ENCODE measurements at regions not wholly inside any gene's neighbourhood (a gene's known extent, or its start where the extent isn't known, plus 50 kb on each side); places are given as distances from the start of the nearest gene placed in this dataset.

DNA sequence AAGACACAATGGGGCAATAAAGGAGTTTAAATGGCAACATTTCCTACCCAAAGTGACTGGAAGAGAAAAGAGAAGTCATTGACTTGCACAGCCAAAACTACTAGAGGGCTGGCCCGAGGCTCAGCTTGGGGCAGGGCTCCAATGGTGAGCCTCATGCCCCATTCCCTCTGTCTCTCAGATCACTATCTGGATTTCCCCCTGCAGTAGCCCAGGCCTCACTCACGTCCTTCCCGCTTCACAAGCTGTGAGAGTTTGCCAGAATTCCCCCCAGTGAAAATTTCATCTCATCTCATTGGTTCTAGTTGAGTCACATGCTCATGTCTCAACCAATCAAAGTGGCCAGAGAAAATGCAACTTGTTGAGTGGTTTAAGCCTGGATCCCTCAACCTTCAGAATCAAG, 181.3 kb downstream of the WDR11 start:
- Histone ChIP-seq H3K9me3 (ENCODE audit: control insufficient read depth in 1 of 2, low read length in 2 of 2) (no peaks in the 10 kb centered on the region), H3K27me3 (ENCODE audit: insufficient read depth, low read length) (no peaks in the 10 kb centered on the region), H3K27ac (ENCODE audit: low read depth, low read length) (no peak overlapping the region), H3K4me1 (ENCODE audit: insufficient read depth, low read length) (no peaks in the 10 kb centered on the region), H3K36me3 (ENCODE audit: insufficient read depth, low read length) (no peaks in the 10 kb centered on the region), H3K4me3 (ENCODE audit: low read length in 2 of 2) (no peak overlapping the region)
- Mint-ChIP-seq H3K27me3 (peaks cover 0 to 1% of the 10 kb centered on the region in 2 donors), H3K27ac (no peak overlapping the region), H3K4me3 (no peak overlapping the region), H3K9me3 (peaks cover 0 to 10% (median 0%) of the 10 kb centered on the region in 8 donors), H3K4me1 (no peaks in the 10 kb centered on the region), H3K36me3 (no peaks in the 10 kb centered on the region)
- intact Hi-C loops (cut with micrococcal nuclease), result no loop called here
- DNase-seq, result no peak
- ChIA-PET CTCF (ENCODE audit: partially characterized antibody) (no interaction called here), POLR2A (ENCODE audit: partially characterized antibody) (no interaction called here)

DNA sequence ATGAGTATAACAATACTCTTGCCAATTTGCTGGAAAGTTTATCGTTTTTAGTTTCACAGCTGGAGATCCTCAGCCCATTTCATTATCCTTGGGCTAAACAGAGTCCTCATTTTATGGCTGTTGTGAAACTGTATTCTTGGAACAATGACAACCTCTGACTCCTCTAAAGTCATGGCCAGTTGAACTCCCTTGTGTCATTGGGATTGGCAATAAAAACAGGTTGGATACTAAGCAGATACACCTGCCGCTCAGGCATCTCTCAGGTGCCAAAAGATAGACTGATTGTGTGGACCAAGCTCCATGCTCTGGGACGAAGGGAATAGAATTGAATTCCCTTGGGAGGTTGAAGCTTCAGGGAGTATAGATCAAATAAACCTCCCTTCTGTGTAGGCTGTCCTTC, 182.2 kb downstream of the WDR11 start:
- Mint-ChIP-seq H3K4me1 (no peaks in the 10 kb centered on the region), H3K27me3 (no peaks in the 10 kb centered on the region), H3K36me3 (no peaks in the 10 kb centered on the region), H3K27ac (no peak overlapping the region), H3K9me3 (peaks cover 0 to 10% (median 0%) of the 10 kb centered on the region in 8 donors), H3K4me3 (no peak overlapping the region)
- Histone ChIP-seq H3K27ac (ENCODE audit: low read depth, low read length) (no peak overlapping the region), H3K9me3 (ENCODE audit: control insufficient read depth in 1 of 2, low read length in 2 of 2) (no peaks in the 10 kb centered on the region), H3K4me1 (ENCODE audit: insufficient read depth, low read length) (no peaks in the 10 kb centered on the region), H3K4me3 (ENCODE audit: low read length in 2 of 2) (no peak overlapping the region), H3K36me3 (ENCODE audit: insufficient read depth, low read length) (no peaks in the 10 kb centered on the region), H3K27me3 (ENCODE audit: insufficient read depth, low read length) (no peaks in the 10 kb centered on the region)
- intact Hi-C loops (cut with micrococcal nuclease), result no loop called here
- ChIA-PET CTCF (ENCODE audit: partially characterized antibody) (no interaction called here), POLR2A (ENCODE audit: partially characterized antibody) (no interaction called here)
- DNase-seq, result no peak

DNA sequence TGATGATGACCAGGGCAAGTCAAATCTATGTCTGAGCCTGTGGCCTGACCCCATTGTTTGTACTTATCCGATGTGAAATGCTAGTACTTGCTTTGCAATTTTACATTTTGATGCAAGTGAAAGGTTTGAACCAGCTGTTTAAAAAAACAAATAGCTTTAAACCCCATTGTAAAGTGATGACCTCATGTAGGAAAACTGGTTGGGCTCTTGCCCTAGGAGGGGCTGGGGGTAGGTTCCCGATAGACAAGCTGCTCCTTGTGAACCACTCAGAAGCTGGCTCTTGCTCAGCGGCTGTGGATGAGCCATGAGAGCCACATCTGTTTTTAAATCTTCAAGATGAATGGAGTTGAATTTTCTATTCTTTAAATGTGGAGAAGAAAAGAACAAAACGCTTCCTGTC, 185.3 kb downstream of the WDR11 start:
- ChIA-PET POLR2A (ENCODE audit: partially characterized antibody) (no interaction called here), CTCF (ENCODE audit: partially characterized antibody) (no interaction called here)
- H3K36me3 Mint-ChIP-seq, result no peaks in the 10 kb centered on the region
- no peaks in the 10 kb centered on the region for H3K9me3 ChIP-seq (ENCODE audit: control insufficient read depth in 1 of 2, low read length in 2 of 2)
- H3K4me1 Mint-ChIP-seq, result no peaks in the 10 kb centered on the region
- no peak overlapping the region for H3K4me3 ChIP-seq (ENCODE audit: low read length in 2 of 2)
- H3K27me3 Mint-ChIP-seq, result peaks cover 0 to 2% of the 10 kb centered on the region in 2 donors
- H3K4me1 ChIP-seq (ENCODE audit: insufficient read depth, low read length), result no peaks in the 10 kb centered on the region
- H3K9me3 Mint-ChIP-seq, result peaks cover 0 to 10% (median under 1%) of the 10 kb centered on the region in 8 donors
- H3K27ac ChIP-seq (ENCODE audit: low read depth, low read length), result no peak overlapping the region
- H3K36me3 ChIP-seq (ENCODE audit: insufficient read depth, low read length), result no peaks in the 10 kb centered on the region
- H3K27ac Mint-ChIP-seq, result no peak overlapping the region
- no peak overlapping the region for H3K4me3 Mint-ChIP-seq
- H3K27me3 ChIP-seq (ENCODE audit: insufficient read depth, low read length), result no peaks in the 10 kb centered on the region
- intact Hi-C loops (cut with micrococcal nuclease), result no loop called here
- DNase-seq, result no peak

DNA sequence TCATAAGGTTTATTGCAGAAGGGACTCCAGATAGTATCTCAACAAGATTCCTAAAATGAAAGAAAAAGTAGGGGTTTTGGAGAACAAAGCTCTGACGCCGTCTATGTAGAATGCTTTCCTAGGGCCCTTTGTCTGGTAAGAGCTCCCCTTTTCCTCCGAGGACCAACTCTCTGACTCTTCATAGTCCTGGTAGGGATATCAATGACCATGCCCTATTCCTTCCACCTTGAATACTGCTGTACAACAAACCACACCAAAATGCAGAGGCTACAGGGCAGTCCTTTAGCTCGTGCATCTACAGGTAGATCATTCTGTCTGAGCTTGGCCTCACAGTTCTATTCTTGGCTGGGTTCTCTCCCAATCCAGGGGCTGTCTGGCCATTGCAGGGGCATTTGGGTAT, 190.3 kb downstream of the WDR11 start:
- peaks cover 0 to 4% of the 10 kb centered on the region in 2 donors for H3K27me3 Mint-ChIP-seq
- Histone ChIP-seq H3K27ac (ENCODE audit: low read depth, low read length) (no peak overlapping the region), H3K27me3 (ENCODE audit: insufficient read depth, low read length) (no peaks in the 10 kb centered on the region), H3K9me3 (ENCODE audit: control insufficient read depth in 1 of 2, low read length in 2 of 2) (no peaks in the 10 kb centered on the region), H3K4me1 (ENCODE audit: insufficient read depth, low read length) (no peaks in the 10 kb centered on the region), H3K4me3 (ENCODE audit: low read length in 2 of 2) (no peak overlapping the region), H3K36me3 (ENCODE audit: insufficient read depth, low read length) (no peaks in the 10 kb centered on the region)
- CTCF ChIA-PET (ENCODE audit: partially characterized antibody), result no interaction called here
- no peaks in the 10 kb centered on the region for H3K4me1 Mint-ChIP-seq
- POLR2A ChIA-PET (ENCODE audit: partially characterized antibody), result no interaction called here
- intact Hi-C loops (cut with micrococcal nuclease), result no loop called here
- H3K27ac Mint-ChIP-seq, result no peak overlapping the region
- no peak for DNase-seq
- H3K36me3 Mint-ChIP-seq, result no peaks in the 10 kb centered on the region
- no peak overlapping the region for H3K4me3 Mint-ChIP-seq
- peaks cover 0 to 3% (median 0%) of the 10 kb centered on the region in 8 donors for H3K9me3 Mint-ChIP-seq

DNA sequence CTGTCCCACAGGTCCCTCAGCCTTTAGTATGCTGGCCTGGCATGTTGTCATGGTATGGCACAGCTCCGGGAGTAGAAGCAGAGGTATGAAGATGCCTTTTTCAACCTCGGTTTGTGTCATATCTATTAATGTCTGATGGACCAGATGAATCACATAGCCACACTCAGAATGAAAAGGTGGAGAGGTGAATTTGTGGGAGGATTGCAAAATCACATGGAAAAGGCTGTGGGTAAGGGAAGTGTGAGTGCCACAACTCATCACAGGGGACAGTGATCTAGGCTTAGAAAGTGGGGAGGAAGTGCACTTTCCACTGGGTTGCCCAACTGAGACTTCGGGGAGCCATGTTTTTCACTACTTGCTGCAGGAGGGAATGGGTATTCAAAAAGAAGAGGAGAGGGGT, 190.7 kb downstream of the WDR11 start:
- peaks cover 0 to 4% of the 10 kb centered on the region in 2 donors for H3K27me3 Mint-ChIP-seq
- no peaks in the 10 kb centered on the region for H3K4me1 Mint-ChIP-seq
- H3K4me3 Mint-ChIP-seq, result no peak overlapping the region
- H3K27ac Mint-ChIP-seq, result no peak overlapping the region
- H3K36me3 Mint-ChIP-seq, result no peaks in the 10 kb centered on the region
- POLR2A ChIA-PET (ENCODE audit: partially characterized antibody), result no interaction called here
- intact Hi-C loops (cut with micrococcal nuclease), result no loop called here
- no peak for DNase-seq
- Histone ChIP-seq H3K9me3 (ENCODE audit: control insufficient read depth in 1 of 2, low read length in 2 of 2) (no peaks in the 10 kb centered on the region), H3K4me3 (ENCODE audit: low read length in 2 of 2) (no peak overlapping the region), H3K27me3 (ENCODE audit: insufficient read depth, low read length) (no peaks in the 10 kb centered on the region), H3K36me3 (ENCODE audit: insufficient read depth, low read length) (no peaks in the 10 kb centered on the region), H3K27ac (ENCODE audit: low read depth, low read length) (no peak overlapping the region), H3K4me1 (ENCODE audit: insufficient read depth, low read length) (no peaks in the 10 kb centered on the region)
- CTCF ChIA-PET (ENCODE audit: partially characterized antibody), result no interaction called here
- peaks cover 0 to 3% (median 0%) of the 10 kb centered on the region in 8 donors for H3K9me3 Mint-ChIP-seq

DNA sequence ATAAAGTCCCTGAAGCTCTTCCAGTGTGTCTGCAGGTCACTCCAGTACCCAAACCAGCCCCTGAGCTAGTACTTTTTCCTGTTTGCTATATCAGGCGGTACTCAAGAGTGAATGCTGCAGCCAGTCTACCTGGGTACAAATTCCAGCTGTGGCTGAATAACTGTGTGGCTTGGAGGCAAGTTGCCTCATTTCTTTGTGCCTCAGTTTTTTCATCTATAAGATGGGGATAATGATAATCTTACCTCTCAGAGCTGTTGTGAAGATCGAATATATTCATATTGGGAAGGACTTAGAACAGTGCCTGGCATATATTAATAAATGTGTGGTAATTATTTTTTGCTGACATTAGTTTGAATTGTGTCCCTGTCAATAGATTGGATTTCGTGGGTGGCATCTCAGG, 191.2 kb downstream of the WDR11 start:
- no peaks in the 10 kb centered on the region for H3K36me3 Mint-ChIP-seq
- peaks cover 0 to 3% (median 0%) of the 10 kb centered on the region in 8 donors for H3K9me3 Mint-ChIP-seq
- no peaks in the 10 kb centered on the region for H3K27me3 ChIP-seq (ENCODE audit: insufficient read depth, low read length)
- ChIA-PET CTCF (ENCODE audit: partially characterized antibody) (no interaction called here), POLR2A (ENCODE audit: partially characterized antibody) (no interaction called here)
- no peak overlapping the region for H3K27ac Mint-ChIP-seq
- no peak overlapping the region for H3K4me3 ChIP-seq (ENCODE audit: low read length in 2 of 2)
- no peaks in the 10 kb centered on the region for H3K4me1 ChIP-seq (ENCODE audit: insufficient read depth, low read length)
- H3K4me3 Mint-ChIP-seq, result no peak overlapping the region
- no peaks in the 10 kb centered on the region for H3K4me1 Mint-ChIP-seq
- H3K9me3 ChIP-seq (ENCODE audit: control insufficient read depth in 1 of 2, low read length in 2 of 2), result no peaks in the 10 kb centered on the region
- no peaks in the 10 kb centered on the region for H3K36me3 ChIP-seq (ENCODE audit: insufficient read depth, low read length)
- H3K27me3 Mint-ChIP-seq, result peaks cover 0 to 4% of the 10 kb centered on the region in 2 donors
- no peak overlapping the region for H3K27ac ChIP-seq (ENCODE audit: low read depth, low read length)
- intact Hi-C loops (cut with micrococcal nuclease), result no loop called here
- no peak for DNase-seq

DNA sequence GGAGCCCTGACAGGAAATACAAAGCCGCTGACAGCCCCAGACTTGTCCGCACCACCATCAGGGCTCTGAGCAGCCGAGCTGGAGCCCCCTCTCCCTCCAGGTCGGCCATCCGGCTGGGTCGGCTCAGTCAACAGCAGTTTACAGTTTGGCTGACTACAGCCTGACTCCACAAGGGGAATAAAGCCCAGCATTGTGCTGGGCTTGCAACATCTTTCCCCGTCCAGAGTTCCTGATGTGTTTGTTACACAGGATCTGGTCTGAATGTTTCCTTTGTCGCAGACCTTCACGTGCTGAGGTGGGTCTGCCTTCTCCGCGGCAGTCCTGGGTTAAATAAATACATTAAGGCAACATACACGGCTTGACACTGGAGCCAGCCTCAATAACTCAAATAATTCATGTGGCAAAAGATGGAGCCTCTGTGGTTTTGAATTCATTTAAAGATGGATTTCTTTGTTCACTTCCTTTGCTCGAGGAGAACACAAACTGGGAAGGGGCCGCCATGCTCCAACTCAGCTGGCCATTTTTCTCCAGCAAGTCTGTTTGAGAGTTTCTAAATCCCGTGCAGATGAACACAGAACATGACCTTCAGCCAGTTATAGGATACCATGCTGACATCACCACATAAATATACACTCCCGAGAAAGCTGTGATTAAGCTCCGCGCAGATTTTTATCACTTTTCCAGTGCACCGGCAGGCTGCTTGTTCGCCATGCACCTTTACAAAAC, 192.1 kb downstream of the WDR11 start:
- CTCF ChIA-PET (ENCODE audit: partially characterized antibody), result no interaction called here
- Mint-ChIP-seq H3K27ac (no peak overlapping the region), H3K27me3 (peaks cover 0 to 4% of the 10 kb centered on the region in 2 donors)

DNA sequence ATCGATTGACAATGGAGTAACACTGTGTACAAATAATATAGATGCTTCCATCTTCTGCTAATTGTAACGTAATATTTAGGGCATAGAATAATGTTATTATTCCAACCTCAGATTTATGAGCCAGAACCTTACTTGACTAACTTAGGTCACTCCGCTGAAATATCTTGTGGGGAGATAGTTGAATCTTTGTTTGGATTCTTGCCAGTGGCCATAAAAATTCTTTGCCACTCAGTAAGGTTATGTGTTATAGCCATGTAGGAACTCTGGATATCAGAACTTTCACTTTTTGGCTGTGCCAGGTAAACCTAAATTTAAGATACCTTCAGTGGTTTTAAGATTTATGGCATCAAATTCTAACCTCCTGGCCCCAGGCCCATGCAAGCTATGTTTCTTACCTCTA, 197.6 kb downstream of the WDR11 start:
- no peak overlapping the region for H3K27ac ChIP-seq (ENCODE audit: low read depth, low read length)
- H3K36me3 ChIP-seq (ENCODE audit: insufficient read depth, low read length), result no peaks in the 10 kb centered on the region
- no peaks in the 10 kb centered on the region for H3K4me1 Mint-ChIP-seq
- no peaks in the 10 kb centered on the region for H3K9me3 ChIP-seq (ENCODE audit: control insufficient read depth in 1 of 2, low read length in 2 of 2)
- H3K27me3 ChIP-seq (ENCODE audit: insufficient read depth, low read length), result no peaks in the 10 kb centered on the region
- ChIA-PET POLR2A (ENCODE audit: partially characterized antibody) (no interaction called here), CTCF (ENCODE audit: partially characterized antibody) (no interaction called here)
- H3K9me3 Mint-ChIP-seq, result peaks cover 0 to 4% (median 0%) of the 10 kb centered on the region in 8 donors
- no peak overlapping the region for H3K4me3 ChIP-seq (ENCODE audit: low read length in 2 of 2)
- no peak for DNase-seq
- no peaks in the 10 kb centered on the region for H3K4me1 ChIP-seq (ENCODE audit: insufficient read depth, low read length)
- H3K36me3 Mint-ChIP-seq, result no peaks in the 10 kb centered on the region
- H3K27me3 Mint-ChIP-seq, result no peaks in the 10 kb centered on the region
- no peak overlapping the region for H3K4me3 Mint-ChIP-seq
- intact Hi-C loops (cut with micrococcal nuclease), result no loop called here
- H3K27ac Mint-ChIP-seq, result no peak overlapping the region

More for the DNA sequence above, 192.1 kb downstream of the WDR11 start:
- Histone ChIP-seq H3K27me3 (ENCODE audit: insufficient read depth, low read length) (no peaks in the 10 kb centered on the region), H3K9me3 (ENCODE audit: control insufficient read depth in 1 of 2, low read length in 2 of 2) (no peaks in the 10 kb centered on the region), H3K27ac (ENCODE audit: low read depth, low read length) (no peak overlapping the region), H3K36me3 (ENCODE audit: insufficient read depth, low read length) (no peaks in the 10 kb centered on the region), H3K4me1 (ENCODE audit: insufficient read depth, low read length) (no peaks in the 10 kb centered on the region), H3K4me3 (ENCODE audit: low read length in 2 of 2) (no peak overlapping the region)
- DNase-seq, result no peak
- intact Hi-C loops (cut with micrococcal nuclease), result no loop called here
- H3K36me3 Mint-ChIP-seq, result no peaks in the 10 kb centered on the region
- H3K4me3 Mint-ChIP-seq, result no peak overlapping the region
- H3K9me3 Mint-ChIP-seq, result peaks cover 0 to 3% (median 0%) of the 10 kb centered on the region in 8 donors
- POLR2A ChIA-PET (ENCODE audit: partially characterized antibody), result no interaction called here
- no peaks in the 10 kb centered on the region for H3K4me1 Mint-ChIP-seq

All from CD4-positive, alpha-beta memory T cell (primary cell).